Neural progenitor cell (in vitro differentiated cells): ENCODE measurements at regions not wholly inside any gene's neighbourhood (a gene's known extent, or its start where the extent isn't known, plus 50 kb on each side); places are given as distances from the start of the nearest gene placed in this dataset.

Source experiments
- DNase-seq: peaks from one replicate; pipeline ENCODE4 v3.0.0-alpha.2; 2016; ENCODE audit warnings: low spot score
- H2AFZ ChIP-seq: fragments of 200-600 bp; sonication (generic); replicated peaks from 2 replicates; pipeline ENCODE4 v1.6.1; 2016; ENCODE audit warnings: antibody characterized with exemption
- H3F3A ChIP-seq: fragments of 200-600 bp; sonication (generic); 2 replicates; pipeline ENCODE4 v1.6.1; 2016; ENCODE audit warnings: antibody characterized with exemption, low read depth
- H3K27ac ChIP-seq: fragments of 200-600 bp; sonication (generic); 2 replicates; pipeline ENCODE4 v1.5.1; 2016; ENCODE audit warnings: mild to moderate bottlenecking
- H3K27me3 ChIP-seq: fragments of 200-600 bp; sonication (generic); 2 replicates; pipeline ENCODE4 v1.6.1; 2016; ENCODE audit warnings: mild to moderate bottlenecking, moderate library complexity
- H3K36me3 ChIP-seq: fragments of 200-600 bp; sonication (generic); 2 replicates; pipeline ENCODE4 v1.5.1; 2016
- H3K4me1 ChIP-seq: fragments of 200-600 bp; sonication (generic); 2 replicates; pipeline ENCODE4 v1.6.1; 2016; ENCODE audit warnings: mixed run types
- H3K4me2 ChIP-seq: fragments of 200-600 bp; sonication (generic); 2 replicates; pipeline ENCODE4 v1.6.1; 2016
- H3K4me3 ChIP-seq: fragments of 200-600 bp; sonication (generic); 2 replicates; pipeline ENCODE4 v1.5.1; 2016
- H3K79me2 ChIP-seq: fragments of 200-600 bp; sonication (generic); 2 replicates; pipeline ENCODE4 v1.6.1; 2016; ENCODE audit warnings: low read depth
- H3K9ac ChIP-seq: fragments of 200-600 bp; sonication (generic); 2 replicates; pipeline ENCODE4 v1.6.1; 2016
- H3K9me3 ChIP-seq: fragments of 200-600 bp; sonication (generic); 2 replicates; pipeline ENCODE4 v1.5.1; 2016; ENCODE audit warnings: low read depth
- H4K20me1 ChIP-seq: fragments of 200-600 bp; sonication (generic); 2 replicates; pipeline ENCODE4 v1.6.1; 2016; ENCODE audit warnings: low read depth
- H3K27ac Mint-ChIP-seq: 3 replicates; pipeline ENCODE4 v1.8.0; 2021; ENCODE audit warnings: mixed read lengths
- H3K27me3 Mint-ChIP-seq: 2 replicates; pipeline ENCODE4 v1.8.0; 2022; ENCODE audit warnings: low read depth, mild to moderate bottlenecking, inconsistent platforms, moderate library complexity, mixed read lengths; ENCODE audit not compliant: insufficient read depth
- H3K36me3 Mint-ChIP-seq: 3 replicates; pipeline ENCODE4 v1.8.0; 2021; ENCODE audit warnings: mixed read lengths
- H3K4me1 Mint-ChIP-seq: 3 replicates; pipeline ENCODE4 v1.8.0; 2021; ENCODE audit warnings: mixed read lengths
- H3K4me3 Mint-ChIP-seq: 3 replicates; pipeline ENCODE4 v1.8.0; 2021; ENCODE audit warnings: mild to moderate bottlenecking, moderate library complexity, mixed read lengths
- H3K9me3 Mint-ChIP-seq: 3 replicates; pipeline ENCODE4 v1.8.0; 2020; ENCODE audit warnings: mixed read lengths
- EZH2 ChIP-seq: fragments of 200-600 bp; sonication (generic); IDR thresholded peaks from 2 replicates; pipeline ENCODE4 v1.6.1; 2017; ENCODE audit warnings: antibody characterized with exemption, mild to moderate bottlenecking, moderate library complexity
- EZH2phosphoT487 ChIP-seq: fragments of 200-600 bp; sonication (generic); IDR thresholded peaks from 2 replicates; pipeline ENCODE4 v1.6.1; 2017; ENCODE audit warnings: antibody characterized with exemption
- TF ChIP-seq, protein P1 (sequence below): fragments of 200-600 bp; sonication (generic); IDR thresholded peaks from 2 replicates; pipeline ENCODE4 v1.5.1; 2017; ENCODE audit warnings: antibody characterized with exemption, mild to moderate bottlenecking

DNA sequence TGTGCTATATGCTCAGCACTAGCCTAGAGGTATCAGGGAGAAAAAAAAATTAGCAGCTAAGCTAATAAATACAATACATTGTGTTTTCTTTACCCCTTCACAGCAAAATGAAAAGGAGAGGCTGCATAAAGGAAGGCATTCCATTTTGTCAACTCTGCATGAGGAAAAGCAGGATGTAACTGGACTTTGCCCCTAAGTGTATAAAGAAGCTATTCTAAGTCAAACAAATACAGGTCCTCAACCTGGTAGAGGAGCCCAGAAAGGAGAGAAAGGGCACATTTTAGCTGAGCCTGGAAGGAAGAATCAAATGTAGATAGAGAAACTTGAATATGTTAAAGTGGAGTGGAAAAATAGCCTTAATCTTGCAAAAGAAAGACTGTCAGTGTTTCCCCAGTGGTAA is 89.0 kb upstream of the SPRED1 start:
- Mint-ChIP-seq H3K4me1 (peaks cover 23% of the 10 kb centered on the region), H3K9me3 (peaks cover 4% of the 10 kb centered on the region), H3K27me3 (peaks cover 3% of the 10 kb centered on the region), H3K4me3 (no peak overlapping the region), H3K36me3 (no peaks in the 10 kb centered on the region), H3K27ac (peak overlapping the region; percentile 52)
- H2AFZ ChIP-seq: peak overlapping the region; percentile 32
- H3K4me3 ChIP-seq: no peak overlapping the region
- H3K9me3 ChIP-seq: no peaks in the 10 kb centered on the region
- H3K9ac ChIP-seq: no peak overlapping the region
- H3K36me3 ChIP-seq: no peaks in the 10 kb centered on the region
- peak overlapping the region; percentile 80 for H3K27ac ChIP-seq
- H3K79me2 ChIP-seq: no peaks in the 10 kb centered on the region
- no peaks in the 10 kb centered on the region for H3K27me3 ChIP-seq
- peaks cover 25% of the 10 kb centered on the region for H3K4me1 ChIP-seq
- TF ChIP-seq EZH2phosphoT487 (no peak), EZH2 (no peak)
- TF ChIP-seq, protein P1, sequence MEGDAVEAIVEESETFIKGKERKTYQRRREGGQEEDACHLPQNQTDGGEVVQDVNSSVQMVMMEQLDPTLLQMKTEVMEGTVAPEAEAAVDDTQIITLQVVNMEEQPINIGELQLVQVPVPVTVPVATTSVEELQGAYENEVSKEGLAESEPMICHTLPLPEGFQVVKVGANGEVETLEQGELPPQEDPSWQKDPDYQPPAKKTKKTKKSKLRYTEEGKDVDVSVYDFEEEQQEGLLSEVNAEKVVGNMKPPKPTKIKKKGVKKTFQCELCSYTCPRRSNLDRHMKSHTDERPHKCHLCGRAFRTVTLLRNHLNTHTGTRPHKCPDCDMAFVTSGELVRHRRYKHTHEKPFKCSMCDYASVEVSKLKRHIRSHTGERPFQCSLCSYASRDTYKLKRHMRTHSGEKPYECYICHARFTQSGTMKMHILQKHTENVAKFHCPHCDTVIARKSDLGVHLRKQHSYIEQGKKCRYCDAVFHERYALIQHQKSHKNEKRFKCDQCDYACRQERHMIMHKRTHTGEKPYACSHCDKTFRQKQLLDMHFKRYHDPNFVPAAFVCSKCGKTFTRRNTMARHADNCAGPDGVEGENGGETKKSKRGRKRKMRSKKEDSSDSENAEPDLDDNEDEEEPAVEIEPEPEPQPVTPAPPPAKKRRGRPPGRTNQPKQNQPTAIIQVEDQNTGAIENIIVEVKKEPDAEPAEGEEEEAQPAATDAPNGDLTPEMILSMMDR: no peak
- peak; percentile 33 for DNase-seq
- peaks cover 15% of the 10 kb centered on the region for H3F3A ChIP-seq
- no peaks in the 10 kb centered on the region for H4K20me1 ChIP-seq
- H3K4me2 ChIP-seq: peak overlapping the region; percentile 62

DNA sequence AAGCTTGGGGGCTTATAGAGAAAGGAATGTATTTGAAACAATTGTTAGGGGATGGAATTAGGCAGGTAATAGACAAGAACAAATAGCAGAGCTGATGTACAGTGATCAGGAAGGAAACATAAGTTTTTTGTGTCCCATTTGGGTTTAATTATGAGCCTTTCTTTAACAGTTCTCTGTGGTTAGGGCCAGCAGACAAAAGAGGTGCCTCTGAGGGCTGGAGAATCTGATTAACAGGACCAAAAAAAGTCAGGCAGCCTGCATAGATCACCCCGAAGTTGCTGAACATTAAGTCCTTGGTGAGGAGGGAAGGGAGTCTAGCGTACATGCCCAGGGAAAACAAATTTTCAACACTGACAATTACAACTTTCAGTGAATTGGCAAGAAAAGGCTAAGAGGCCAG is 88.6 kb upstream of the SPRED1 start:
- TF ChIP-seq EZH2 (no peak), EZH2phosphoT487 (no peak)
- TF ChIP-seq, protein P1: no peak
- peak overlapping the region; percentile 80 for H3K27ac ChIP-seq
- H3K4me1 ChIP-seq: peaks cover 25% of the 10 kb centered on the region
- H3K4me2 ChIP-seq: peak overlapping the region; percentile 62
- peaks cover 20% of the 10 kb centered on the region for H3K4me1 Mint-ChIP-seq
- no peaks in the 10 kb centered on the region for H3K27me3 ChIP-seq
- no peak overlapping the region for H3K4me3 Mint-ChIP-seq
- H3K79me2 ChIP-seq: no peaks in the 10 kb centered on the region
- peaks cover 15% of the 10 kb centered on the region for H3F3A ChIP-seq
- peaks cover 4% of the 10 kb centered on the region for H3K27me3 Mint-ChIP-seq
- H3K36me3 Mint-ChIP-seq: no peaks in the 10 kb centered on the region
- no peaks in the 10 kb centered on the region for H3K9me3 ChIP-seq
- H3K4me3 ChIP-seq: no peak overlapping the region
- no peaks in the 10 kb centered on the region for H4K20me1 ChIP-seq
- H3K27ac Mint-ChIP-seq: peak overlapping the region; percentile 52
- H3K9me3 Mint-ChIP-seq: peaks cover 4% of the 10 kb centered on the region
- H3K9ac ChIP-seq: no peak overlapping the region
- H3K36me3 ChIP-seq: no peaks in the 10 kb centered on the region
- peak overlapping the region; percentile 32 for H2AFZ ChIP-seq
- DNase-seq: peak; percentile 36

DNA sequence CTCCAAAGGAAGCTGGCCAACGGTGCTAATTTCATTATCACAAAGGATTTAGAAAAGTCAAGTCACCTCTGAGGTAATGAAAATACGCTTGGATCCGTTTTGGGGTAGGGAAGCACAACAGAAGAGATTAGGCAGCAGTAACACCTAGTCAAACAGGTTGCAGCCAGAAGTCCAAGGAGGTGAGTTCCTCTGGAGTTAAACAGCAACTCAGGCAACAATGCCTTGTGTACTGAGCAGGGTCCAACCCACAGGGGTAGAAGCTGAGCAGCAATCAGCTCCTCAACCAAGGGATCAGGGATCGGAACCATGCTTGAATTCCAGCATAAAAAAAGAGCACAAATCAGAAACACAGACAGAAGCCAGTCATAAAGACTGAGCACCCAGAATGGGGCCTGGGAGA is 88.1 kb upstream of the SPRED1 start:
- H3K27ac ChIP-seq: peak overlapping the region; percentile 80
- no peaks in the 10 kb centered on the region for H3K36me3 Mint-ChIP-seq
- no peak overlapping the region for H3K9ac ChIP-seq
- peak overlapping the region; percentile 52 for H3K27ac Mint-ChIP-seq
- peaks cover 15% of the 10 kb centered on the region for H3F3A ChIP-seq
- H3K79me2 ChIP-seq: no peaks in the 10 kb centered on the region
- H3K4me3 Mint-ChIP-seq: no peak overlapping the region
- peaks cover 25% of the 10 kb centered on the region for H3K4me1 ChIP-seq
- peak overlapping the region; percentile 32 for H2AFZ ChIP-seq
- DNase-seq: peak; percentile 10
- peaks cover 20% of the 10 kb centered on the region for H3K4me1 Mint-ChIP-seq
- H4K20me1 ChIP-seq: no peaks in the 10 kb centered on the region
- peak overlapping the region; percentile 62 for H3K4me2 ChIP-seq
- peaks cover 4% of the 10 kb centered on the region for H3K9me3 Mint-ChIP-seq
- H3K4me3 ChIP-seq: no peak overlapping the region
- TF ChIP-seq EZH2 (no peak), EZH2phosphoT487 (no peak)
- TF ChIP-seq, protein P1: no peak
- H3K27me3 ChIP-seq: no peaks in the 10 kb centered on the region
- no peaks in the 10 kb centered on the region for H3K9me3 ChIP-seq
- no peaks in the 10 kb centered on the region for H3K36me3 ChIP-seq
- peaks cover 4% of the 10 kb centered on the region for H3K27me3 Mint-ChIP-seq
